ENCODE measurements at regions not wholly inside any gene's neighbourhood (a gene's known extent, or its start where the extent isn't known, plus 50 kb on each side); places are given as distances from the start of the nearest gene placed in this dataset.

- no peak overlapping the region for H3K27ac ChIP-seq
- TF ChIP-seq CTCF (IDR thresholded peaks at IDR 0.05): no peak
- no peak for TF ChIP-seq ZFX (IDR thresholded peaks at IDR 0.05; ENCODE audit: borderline replicate concordance)
These were observed 252.5 kb upstream of the SEMA6A start for GRCh38 chr5:116827078-116827477.

- no peak overlapping the region for H3K27ac ChIP-seq
- TF ChIP-seq ZFX (IDR thresholded peaks at IDR 0.05; ENCODE audit: borderline replicate concordance): no peak
These were observed 250.9 kb upstream of the SEMA6A start for GRCh38 chr5:116825486-116825885.

- no peak overlapping the region for H3K27ac ChIP-seq
- TF ChIP-seq CTCF (IDR thresholded peaks at IDR 0.05) (no peak), ZFX (IDR thresholded peaks at IDR 0.05; ENCODE audit: borderline replicate concordance) (no peak)
These were observed 250.3 kb upstream of the SEMA6A start for GRCh38 chr5:116824751-116825438.

GRCh38 chr5:116814626-116815385 is 240.2 kb upstream of the SEMA6A start:
- TF ChIP-seq CTCF (IDR thresholded peaks at IDR 0.05) (no peak), ZFX (IDR thresholded peaks at IDR 0.05; ENCODE audit: borderline replicate concordance) (no peak)

GRCh38 chr5:116813906-116814305 is 239.3 kb upstream of the SEMA6A start:
- no peak overlapping the region for H3K27ac ChIP-seq
- no peak for TF ChIP-seq CTCF (IDR thresholded peaks at IDR 0.05)
- TF ChIP-seq ZFX (IDR thresholded peaks at IDR 0.05; ENCODE audit: borderline replicate concordance): no peak

More at GRCh38 chr5:116814626-116815385, 240.2 kb upstream of the SEMA6A start:
- no peak overlapping the region for H3K27ac ChIP-seq

GRCh38 chr5:116813356-116813755 is 238.7 kb upstream of the SEMA6A start:
- no peak for TF ChIP-seq CTCF (IDR thresholded peaks at IDR 0.05)
- TF ChIP-seq ZFX (IDR thresholded peaks at IDR 0.05; ENCODE audit: borderline replicate concordance): no peak
- no peak overlapping the region for H3K27ac ChIP-seq

GRCh38 chr5:116810951-116811350 is 236.3 kb upstream of the SEMA6A start:
- TF ChIP-seq CTCF (IDR thresholded peaks at IDR 0.05) (no peak), ZFX (IDR thresholded peaks at IDR 0.05; ENCODE audit: borderline replicate concordance) (no peak)
- no peak overlapping the region for H3K27ac ChIP-seq

Data from 22Rv1 (cell line).